GM21529 (cell line): ENCODE measurements at regions not wholly inside any gene's neighbourhood (a gene's known extent, or its start where the extent isn't known, plus 50 kb on each side); places are given as distances from the start of the nearest gene placed in this dataset.
"Not testable (repeated sequence)": the region's sequence is repeated elsewhere in the genome, so short reads cannot be mapped to it uniquely, and the experiment has no call there.

Experiments
- ATAC-seq: cut with Tn5 transposase; IDR thresholded peaks from one replicate; pipeline ENCODE4 v1.9.1; 2021; ENCODE audit not compliant: unreplicated experiment

GRCh38 chr7:49579408-49579807 lies 194.0 kb upstream of the VWC2 start:
- no peak for ATAC-seq

GRCh38 chr7:49580000-49580399 lies 193.4 kb upstream of the VWC2 start:
- no peak for ATAC-seq

- ATAC-seq: no peak
These were observed 192.7 kb upstream of the VWC2 start for GRCh38 chr7:49580761-49581160.

- ATAC-seq: no peak
These were observed 190.0 kb upstream of the VWC2 start for GRCh38 chr7:49583440-49583839.

- ATAC-seq: no peak
These were observed 176.5 kb upstream of the VWC2 start for GRCh38 chr7:49596701-49597491.

GRCh38 chr7:49597805-49598204 lies 175.6 kb upstream of the VWC2 start:
- ATAC-seq: no peak

GRCh38 chr7:49611951-49612350 lies 161.5 kb upstream of the VWC2 start:
- ATAC-seq: no peak

- ATAC-seq: no peak
These were observed 159.7 kb upstream of the VWC2 start for GRCh38 chr7:49613759-49614158.

- ATAC-seq: not testable (repeated sequence)
These were observed 158.5 kb upstream of the VWC2 start for GRCh38 chr7:49614974-49615373.

- ATAC-seq: no peak
These were observed 155.4 kb upstream of the VWC2 start for GRCh38 chr7:49618028-49618427.

GRCh38 chr7:49623943-49624342 lies 149.5 kb upstream of the VWC2 start:
- no peak for ATAC-seq

GRCh38 chr7:49624611-49625010 lies 148.8 kb upstream of the VWC2 start:
- no peak for ATAC-seq

- ATAC-seq: no peak
These were observed 142.9 kb upstream of the VWC2 start for GRCh38 chr7:49630513-49630912.

- no peak for ATAC-seq
These were observed 142.2 kb upstream of the VWC2 start for GRCh38 chr7:49631071-49631815.

GRCh38 chr7:49631960-49632359 lies 141.5 kb upstream of the VWC2 start:
- no peak for ATAC-seq

GRCh38 chr7:49635800-49636199 lies 137.6 kb upstream of the VWC2 start:
- no peak for ATAC-seq

- no peak for ATAC-seq
These were observed 137.0 kb upstream of the VWC2 start for GRCh38 chr7:49636400-49636799.

GRCh38 chr7:49638166-49638565 lies 135.3 kb upstream of the VWC2 start:
- ATAC-seq: no peak

GRCh38 chr7:49639068-49639593 lies 134.3 kb upstream of the VWC2 start:
- no peak for ATAC-seq

GRCh38 chr7:49639808-49640207 lies 133.6 kb upstream of the VWC2 start:
- no peak for ATAC-seq

GRCh38 chr7:49643321-49643720 lies 130.1 kb upstream of the VWC2 start:
- no peak for ATAC-seq

GRCh38 chr7:49643736-49644135 lies 129.7 kb upstream of the VWC2 start:
- ATAC-seq: no peak
